Stomach (tissue), 8 donors: ENCODE measurements at regions not wholly inside any gene's neighbourhood (a gene's known extent, or its start where the extent isn't known, plus 50 kb on each side); places are given as distances from the start of the nearest gene placed in this dataset.

Experiments used
- DNase-seq, 2 donors: peaks; one replicate each; pipeline versions ENCODE4 v3.0.0 to v3.0.0-alpha.2; 2013 to 2019
- H3K27ac ChIP-seq, 5 donors: fragments of 200-600 bp in 4 of 5; sonication (generic) in 4 of 5; one replicate each; pipeline ENCODE4 v1.5.1; 2013 to 2019; ENCODE audit warnings: mild to moderate bottlenecking in 1 of 5, moderate library complexity in 1 of 5
- H3K27me3 ChIP-seq, 3 donors: fragments of 200-600 bp; sonication (generic); one replicate each; pipeline ENCODE4 v1.5.1; 2017 to 2019; ENCODE audit warnings: mixed run types in 1 of 3
- H3K36me3 ChIP-seq, 4 donors: fragments of 200-600 bp; sonication (generic); 1 replicate in 3 of 4; 2 replicates in 1 of 4; pipeline ENCODE4 v1.5.1; 2016 to 2019
- H3K4me1 ChIP-seq, 4 donors: fragments of 200-600 bp; sonication (generic); one replicate each; pipeline ENCODE4 v1.5.1; 2016 to 2019
- H3K4me3 ChIP-seq, 4 donors: fragments of 200-600 bp; sonication (generic) in 3 of 4; one replicate each; pipeline ENCODE4 v1.5.1; 2016 to 2019; ENCODE audit warnings: mild to moderate bottlenecking in 1 of 4
- H3K9me3 ChIP-seq, 4 donors: fragments of 200-600 bp; sonication (generic); one replicate each; pipeline ENCODE4 v1.5.1; 2016 to 2019
- CTCF ChIP-seq, 7 experiments: fragments of 450-650 bp in 4 of 7; fragments of 200-600 bp in 3 of 7; sonication (generic) in 3 of 7; IDR thresholded peaks; one replicate each; pipeline ENCODE4 v1.5.1; 2016 to 2019; ENCODE audit warnings: antibody characterized with exemption in 7 of 7, control low read depth in 2 of 7, mild to moderate bottlenecking in 1 of 7
- EP300 ChIP-seq: sonication (generic); formaldehyde crosslinking; IDR thresholded peaks from one replicate; pipeline ENCODE4 v1.6.1; 2017; ENCODE audit warnings: antibody characterized with exemption
- POLR2A ChIP-seq, 4 donors: fragments of 450-650 bp; IDR thresholded peaks; one replicate each; pipeline ENCODE4 v1.6.1; 2016; ENCODE audit warnings: antibody characterized with exemption in 4 of 4, control low read depth in 2 of 4, mild to moderate bottlenecking in 1 of 4, moderate library complexity in 1 of 4
- POLR2AphosphoS5 ChIP-seq, 3 donors: sonication (generic); formaldehyde crosslinking; IDR thresholded peaks; one replicate each; pipeline ENCODE4 v1.6.1; 2016; ENCODE audit warnings: antibody characterized with exemption in 3 of 3
- WGBS, 5 donors: extraction: QIAGEN DNeasy Blood & Tissue Kit in 3 of 5; methylation state at CpG; one replicate each; pipeline versions ENCODE4 v1.1.5 to v1.1.7; 2013 to 2018; 5-methylcytosine and 5-hydroxymethylcytosine counted together
- intact Hi-C: fragments of 100-400 bp; cut with DNase I; formaldehyde crosslinking; loops from one replicate; pipeline ENCODE4 v1.15.1; 2023; ENCODE audit warnings: low total_unique reads
- donor health status: healthy with polysubstance abuse.
- donor health status: Bipolar disorder and iron deficiency.
- donor health status: healthy.

- H3K27ac ChIP-seq: no peak overlapping the region
- DNase-seq: no peak
- no peaks in the 10 kb centered on the region for H3K9me3 ChIP-seq
- no peak overlapping the region for H3K4me3 ChIP-seq
- intact Hi-C loops: no loop called here
- no peaks in the 10 kb centered on the region for H3K36me3 ChIP-seq
- H3K4me1 ChIP-seq: no peaks in the 10 kb centered on the region
- H3K27me3 ChIP-seq: no peaks in the 10 kb centered on the region
- no peak for TF ChIP-seq CTCF (IDR thresholded peaks at IDR 0.05)
- no peak for TF ChIP-seq EP300
- TF ChIP-seq POLR2A (IDR thresholded peaks at IDR 0.05): no peak
- no peak for TF ChIP-seq POLR2AphosphoS5 (IDR thresholded peaks at IDR 0.05)
- WGBS, 5 donors: 44 to 66% (median 58%) methylated on average over 1 of the region's 1 CpG
Observed at GRCh38 chr6:54516321-54516720, 208.1 kb downstream of the TINAG start.

- H3K9me3 ChIP-seq: no peaks in the 10 kb centered on the region
- H3K4me3 ChIP-seq: no peak overlapping the region
- WGBS, 5 donors: 80 to 91% (median 86%) methylated on average over 3 of the region's 3 CpGs
- no peaks in the 10 kb centered on the region for H3K36me3 ChIP-seq
- intact Hi-C loops: no loop called here
- no peaks in the 10 kb centered on the region for H3K27me3 ChIP-seq
- no peaks in the 10 kb centered on the region for H3K4me1 ChIP-seq
- TF ChIP-seq POLR2AphosphoS5 (IDR thresholded peaks at IDR 0.05): no peak
- no peak for DNase-seq
- no peak overlapping the region for H3K27ac ChIP-seq
Observed at GRCh38 chr6:54519161-54519560, 210.9 kb downstream of the TINAG start.

- Histone ChIP-seq H3K4me1 (no peaks in the 10 kb centered on the region), H3K36me3 (no peaks in the 10 kb centered on the region), H3K9me3 (peaks cover 0 to 11% (median 2%) of the 10 kb centered on the region in 4 donors), H3K27ac (no peak overlapping the region), H3K4me3 (no peak overlapping the region), H3K27me3 (no peaks in the 10 kb centered on the region)
- TF ChIP-seq EP300 (no peak), POLR2A (IDR thresholded peaks at IDR 0.05) (no peak), POLR2AphosphoS5 (IDR thresholded peaks at IDR 0.05) (no peak), CTCF (IDR thresholded peaks at IDR 0.05) (no peak)
- no peak for DNase-seq
- WGBS, 5 donors: 65 to 79% (median 65%) methylated on average over 2 of the region's 2 CpGs
- intact Hi-C loops: no loop called here
Observed at GRCh38 chr6:54525731-54526130, 217.5 kb downstream of the TINAG start.

- Histone ChIP-seq H3K4me3 (no peak overlapping the region), H3K27me3 (no peaks in the 10 kb centered on the region), H3K27ac (no peak overlapping the region), H3K36me3 (no peaks in the 10 kb centered on the region), H3K4me1 (no peaks in the 10 kb centered on the region), H3K9me3 (no peaks in the 10 kb centered on the region)
- DNase-seq: no peak
- intact Hi-C loops: no loop called here
- WGBS, 5 donors: 41 to 55% (median 51%) methylated on average over 2 of the region's 2 CpGs
- TF ChIP-seq CTCF (IDR thresholded peaks at IDR 0.05) (no peak), EP300 (no peak), POLR2AphosphoS5 (IDR thresholded peaks at IDR 0.05) (no peak), POLR2A (IDR thresholded peaks at IDR 0.05) (no peak)
Observed at GRCh38 chr6:54533567-54533966, 225.3 kb downstream of the TINAG start.

GRCh38 chr6:54535568-54535967 is 227.3 kb downstream of the TINAG start:
- no peaks in the 10 kb centered on the region for H3K9me3 ChIP-seq
- DNase-seq: no peak
- no peaks in the 10 kb centered on the region for H3K27me3 ChIP-seq
- TF ChIP-seq EP300: no peak
- TF ChIP-seq POLR2AphosphoS5 (IDR thresholded peaks at IDR 0.05): no peak
- no peak for TF ChIP-seq CTCF (IDR thresholded peaks at IDR 0.05)
- TF ChIP-seq POLR2A (IDR thresholded peaks at IDR 0.05): no peak
- H3K4me3 ChIP-seq: no peak overlapping the region
- no peaks in the 10 kb centered on the region for H3K36me3 ChIP-seq
- H3K27ac ChIP-seq: no peak overlapping the region
- no peaks in the 10 kb centered on the region for H3K4me1 ChIP-seq
- intact Hi-C loops: no loop called here
- 44 to 67% (median 53%) methylated on average over 1 of the region's 1 CpG for WGBS, 5 donors
